GM06990 (cell line): ENCODE measurements at regions not wholly inside any gene's neighbourhood (a gene's known extent, or its start where the extent isn't known, plus 50 kb on each side); places are given as distances from the start of the nearest gene placed in this dataset.

ENCODE experiments used
- DNase-seq: peaks from one replicate; pipeline ENCODE4 v3.0.0-alpha.2; 2011; ENCODE audit not compliant: insufficient read length; ENCODE audit errors: extremely low read depth
- H3K27me3 ChIP-seq: replicated peaks from 2 replicates; pipeline ENCODE4 v1.6.0; 2011; ENCODE audit warnings: low read length; ENCODE audit not compliant: control insufficient read depth, insufficient read depth
- H3K36me3 ChIP-seq: 2 replicates; pipeline ENCODE4 v1.5.1; 2011; ENCODE audit warnings: low read length; ENCODE audit not compliant: control insufficient read depth, insufficient read depth
- H3K4me3 ChIP-seq: replicated peaks from 2 replicates; pipeline ENCODE4 v1.5.1; 2011; ENCODE audit warnings: low read depth, mild to moderate bottlenecking, control low read depth, low read length
- CTCF ChIP-seq: IDR thresholded peaks from 2 replicates; pipeline ENCODE4 v1.5.1; 2011; ENCODE audit warnings: low read length, control low read depth, mild to moderate bottlenecking, inconsistent platforms; ENCODE audit not compliant: insufficient read depth, poor library complexity, severe bottlenecking

- Histone ChIP-seq H3K27me3 (no peaks in the 10 kb centered on the region), H3K36me3 (no peaks in the 10 kb centered on the region), H3K4me3 (no peak overlapping the region)
- TF ChIP-seq CTCF, result no peak
- DNase-seq, result no peak
Measured at GRCh38 chr4:156505341-156505955, 466.2 kb downstream of the PDGFC start.

- no peak overlapping the region for H3K4me3 ChIP-seq
- TF ChIP-seq CTCF, result no peak
Measured at GRCh38 chr4:156503119-156503518, 468.5 kb downstream of the PDGFC start.

GRCh38 chr4:156501962-156502361, 469.6 kb downstream of the PDGFC start:
- DNase-seq, result no peak
- Histone ChIP-seq H3K27me3 (no peaks in the 10 kb centered on the region), H3K36me3 (no peaks in the 10 kb centered on the region), H3K4me3 (no peak overlapping the region)
- no peak for TF ChIP-seq CTCF

More at GRCh38 chr4:156503119-156503518, 468.5 kb downstream of the PDGFC start:
- H3K27me3 ChIP-seq, result no peaks in the 10 kb centered on the region
- no peak for DNase-seq
- H3K36me3 ChIP-seq, result no peaks in the 10 kb centered on the region

GRCh38 chr4:156499684-156500083, 471.9 kb downstream of the PDGFC start:
- no peak for DNase-seq
- H3K27me3 ChIP-seq, result no peaks in the 10 kb centered on the region
- H3K36me3 ChIP-seq, result no peaks in the 10 kb centered on the region
- no peak overlapping the region for H3K4me3 ChIP-seq
- no peak for TF ChIP-seq CTCF

GRCh38 chr4:156497486-156497885, 474.1 kb downstream of the PDGFC start:
- Histone ChIP-seq H3K27me3 (no peaks in the 10 kb centered on the region), H3K4me3 (no peak overlapping the region), H3K36me3 (no peaks in the 10 kb centered on the region)
- TF ChIP-seq CTCF, result no peak
- DNase-seq, result no peak

- no peaks in the 10 kb centered on the region for H3K27me3 ChIP-seq
- no peak overlapping the region for H3K4me3 ChIP-seq
- no peak for TF ChIP-seq CTCF
- DNase-seq, result no peak
- H3K36me3 ChIP-seq, result no peaks in the 10 kb centered on the region
Measured at GRCh38 chr4:156496797-156497196, 474.8 kb downstream of the PDGFC start.
